ENCODE measurements at regions not wholly inside any gene's neighbourhood (a gene's known extent, or its start where the extent isn't known, plus 50 kb on each side); places are given as distances from the start of the nearest gene placed in this dataset.
"Not testable (repeated sequence)": the region's sequence is repeated elsewhere in the genome, so short reads cannot be mapped to it uniquely, and the experiment has no call there.

DNA sequence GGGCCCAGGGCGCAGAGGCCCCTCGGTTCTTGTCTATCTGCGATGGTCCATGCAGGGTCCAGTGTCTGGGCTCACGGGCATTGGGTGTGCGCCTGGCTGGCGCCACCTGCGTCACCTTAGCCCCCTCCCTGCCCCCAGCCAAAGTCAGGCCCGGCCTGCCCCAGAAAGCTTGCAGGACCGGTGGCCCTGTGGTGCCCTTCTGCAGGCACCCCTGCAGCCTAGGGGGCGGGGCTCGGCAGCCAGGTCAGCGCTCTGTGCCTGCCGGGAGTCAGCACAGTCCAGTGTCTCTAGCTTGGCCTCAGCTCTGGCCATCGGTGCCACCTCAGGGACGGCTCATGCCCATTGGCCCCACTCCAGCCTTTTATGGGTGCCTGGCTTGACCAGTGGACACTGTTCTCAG lies 99.7 kb downstream of the TMEM121 start:
- TF ChIP-seq, protein P1, sequence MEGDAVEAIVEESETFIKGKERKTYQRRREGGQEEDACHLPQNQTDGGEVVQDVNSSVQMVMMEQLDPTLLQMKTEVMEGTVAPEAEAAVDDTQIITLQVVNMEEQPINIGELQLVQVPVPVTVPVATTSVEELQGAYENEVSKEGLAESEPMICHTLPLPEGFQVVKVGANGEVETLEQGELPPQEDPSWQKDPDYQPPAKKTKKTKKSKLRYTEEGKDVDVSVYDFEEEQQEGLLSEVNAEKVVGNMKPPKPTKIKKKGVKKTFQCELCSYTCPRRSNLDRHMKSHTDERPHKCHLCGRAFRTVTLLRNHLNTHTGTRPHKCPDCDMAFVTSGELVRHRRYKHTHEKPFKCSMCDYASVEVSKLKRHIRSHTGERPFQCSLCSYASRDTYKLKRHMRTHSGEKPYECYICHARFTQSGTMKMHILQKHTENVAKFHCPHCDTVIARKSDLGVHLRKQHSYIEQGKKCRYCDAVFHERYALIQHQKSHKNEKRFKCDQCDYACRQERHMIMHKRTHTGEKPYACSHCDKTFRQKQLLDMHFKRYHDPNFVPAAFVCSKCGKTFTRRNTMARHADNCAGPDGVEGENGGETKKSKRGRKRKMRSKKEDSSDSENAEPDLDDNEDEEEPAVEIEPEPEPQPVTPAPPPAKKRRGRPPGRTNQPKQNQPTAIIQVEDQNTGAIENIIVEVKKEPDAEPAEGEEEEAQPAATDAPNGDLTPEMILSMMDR (IDR thresholded peaks at IDR 0.05; ENCODE audit: insufficient read depth, low read depth, low read length), result not testable (repeated sequence)
- not testable (repeated sequence) for TF ChIP-seq EZH2 (IDR thresholded peaks at IDR 0.05; ENCODE audit: insufficient read depth, low read length)
